Activated CD8-positive, alpha-beta T cell treated with anti-CD3 and anti-CD28 coated beads for 36 hours (primary cell): ENCODE measurements at regions not wholly inside any gene's neighbourhood (a gene's known extent, or its start where the extent isn't known, plus 50 kb on each side); places are given as distances from the start of the nearest gene placed in this dataset.

Source experiments
- ATAC-seq: fragments of 200-7000 bp; cut with Tn5 transposase; one replicate; pipeline ENCODE4 v1.10.0; 2021; ENCODE audit warnings: mild to moderate bottlenecking, moderate library complexity
- CTCF ChIA-PET: fragments of 350-600 bp; sonication (Branson Sonifier 250); formaldehyde crosslinking; loops from one replicate; lab custom pipeline; 2021; ENCODE audit warnings: antibody characterized with exemption; lab: Charles Lee
- POLR2A ChIA-PET: fragments of 350-600 bp; sonication (Branson Sonifier 250); formaldehyde crosslinking; loops from one replicate; lab custom pipeline; 2021; ENCODE audit warnings: antibody characterized with exemption; lab: Charles Lee
- DNase-seq: peaks from one replicate; pipeline ENCODE4 v3.0.0-alpha.2; 2020
- H3K27ac Mint-ChIP-seq: one replicate; pipeline ENCODE4 v1.8.0; 2021; ENCODE audit warnings: mild to moderate bottlenecking, mixed read lengths
- H3K27me3 Mint-ChIP-seq: one replicate; pipeline ENCODE4 v1.8.0; 2021; ENCODE audit warnings: mixed read lengths
- H3K36me3 Mint-ChIP-seq: one replicate; pipeline ENCODE4 v1.8.0; 2021; ENCODE audit warnings: low read depth, mixed read lengths
- H3K4me1 Mint-ChIP-seq: one replicate; pipeline ENCODE4 v1.8.0; 2021; ENCODE audit warnings: low read depth, mixed read lengths
- H3K4me3 Mint-ChIP-seq: one replicate; pipeline ENCODE4 v1.8.0; 2021; ENCODE audit warnings: mild to moderate bottlenecking, moderate library complexity, mixed read lengths
- H3K9me3 Mint-ChIP-seq: one replicate; pipeline ENCODE4 v1.8.0; 2021; ENCODE audit warnings: mixed read lengths
- CTCF ChIP-seq: fragments of 200-600 bp; IDR thresholded peaks from one replicate; pipeline ENCODE4 v1.8.0; 2022; ENCODE audit warnings: antibody characterized with exemption, mild to moderate bottlenecking
- intact Hi-C: fragments of 100-400 bp; cut with micrococcal nuclease; formaldehyde crosslinking; loops from one replicate; pipeline ENCODE4 v1.10.0; 2022

- H3K9me3 Mint-ChIP-seq: no peaks in the 10 kb centered on the region
Measured at GRCh38 chr17:68804777-68805520, 150.2 kb downstream of the ABCA8 start.

GRCh38 chr17:68803164-68803929, 151.8 kb downstream of the ABCA8 start:
- no peaks in the 10 kb centered on the region for H3K9me3 Mint-ChIP-seq
- no peak overlapping the region for H3K4me3 Mint-ChIP-seq
- no peaks in the 10 kb centered on the region for H3K36me3 Mint-ChIP-seq
- ChIA-PET POLR2A (no interaction called here), CTCF (no interaction called here)
- H3K27ac Mint-ChIP-seq: no peak overlapping the region
- H3K4me1 Mint-ChIP-seq: no peaks in the 10 kb centered on the region
- H3K27me3 Mint-ChIP-seq: peaks cover 4% of the 10 kb centered on the region
- intact Hi-C loops: no loop called here
- no peak for ATAC-seq
- no peak for DNase-seq
- no peak for TF ChIP-seq CTCF

More at GRCh38 chr17:68804777-68805520, 150.2 kb downstream of the ABCA8 start:
- TF ChIP-seq CTCF: no peak
- Mint-ChIP-seq H3K27ac (no peak overlapping the region), H3K4me1 (no peaks in the 10 kb centered on the region), H3K27me3 (peaks cover 4% of the 10 kb centered on the region), H3K36me3 (no peaks in the 10 kb centered on the region), H3K4me3 (no peak overlapping the region)
- intact Hi-C loops: no loop called here
- ChIA-PET CTCF (no interaction called here), POLR2A (no interaction called here)
- DNase-seq (no peak), ATAC-seq (no peak)

- peaks cover 4% of the 10 kb centered on the region for H3K27me3 Mint-ChIP-seq
- DNase-seq (no peak), ATAC-seq (no peak)
- no peaks in the 10 kb centered on the region for H3K36me3 Mint-ChIP-seq
- H3K4me1 Mint-ChIP-seq: no peaks in the 10 kb centered on the region
- ChIA-PET CTCF (no interaction called here), POLR2A (interaction anchor here (0.6 kb wide), 1 partner anchor 422 kb away, joined by 3 read pairs; no protein-coding TSS in a partner anchor)
- TF ChIP-seq CTCF: no peak
- intact Hi-C loops: no loop called here
- H3K9me3 Mint-ChIP-seq: no peaks in the 10 kb centered on the region
- no peak overlapping the region for H3K27ac Mint-ChIP-seq
- H3K4me3 Mint-ChIP-seq: no peak overlapping the region
Measured at GRCh38 chr17:68801335-68802247, 153.6 kb downstream of the ABCA8 start.

- Mint-ChIP-seq H3K27me3 (peaks cover 4% of the 10 kb centered on the region), H3K27ac (no peak overlapping the region), H3K36me3 (no peaks in the 10 kb centered on the region), H3K9me3 (no peaks in the 10 kb centered on the region), H3K4me1 (no peaks in the 10 kb centered on the region), H3K4me3 (no peak overlapping the region)
- ATAC-seq (no peak), DNase-seq (no peak)
- TF ChIP-seq CTCF: no peak
- intact Hi-C loops: no loop called here
- ChIA-PET POLR2A (no interaction called here), CTCF (no interaction called here)
Measured at GRCh38 chr17:68800751-68801150, 154.4 kb downstream of the ABCA8 start.
